ENCODE measurements at regions not wholly inside any gene's neighbourhood (a gene's known extent, or its start where the extent isn't known, plus 50 kb on each side); places are given as distances from the start of the nearest gene placed in this dataset.

DNA sequence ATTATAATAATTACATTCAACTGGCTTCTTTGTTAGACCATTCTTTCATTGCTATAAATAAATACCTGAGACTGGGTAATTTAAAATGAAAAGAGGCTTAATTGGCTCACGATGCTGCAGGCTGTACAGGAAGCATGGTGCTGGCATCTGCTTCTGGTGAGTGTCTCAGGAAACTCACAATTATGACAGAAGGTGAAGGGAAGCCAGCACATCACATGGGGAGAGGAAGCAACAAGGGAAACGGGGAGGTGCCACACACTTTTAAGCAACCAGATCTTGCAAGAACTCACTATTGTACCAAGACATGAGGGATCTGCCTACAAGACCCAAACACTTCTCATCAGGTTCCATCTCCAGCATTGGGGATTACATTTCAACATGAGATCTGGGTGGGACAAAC is 413.1 kb upstream of the ARRDC4 start:
- TF ChIP-seq, protein P1, sequence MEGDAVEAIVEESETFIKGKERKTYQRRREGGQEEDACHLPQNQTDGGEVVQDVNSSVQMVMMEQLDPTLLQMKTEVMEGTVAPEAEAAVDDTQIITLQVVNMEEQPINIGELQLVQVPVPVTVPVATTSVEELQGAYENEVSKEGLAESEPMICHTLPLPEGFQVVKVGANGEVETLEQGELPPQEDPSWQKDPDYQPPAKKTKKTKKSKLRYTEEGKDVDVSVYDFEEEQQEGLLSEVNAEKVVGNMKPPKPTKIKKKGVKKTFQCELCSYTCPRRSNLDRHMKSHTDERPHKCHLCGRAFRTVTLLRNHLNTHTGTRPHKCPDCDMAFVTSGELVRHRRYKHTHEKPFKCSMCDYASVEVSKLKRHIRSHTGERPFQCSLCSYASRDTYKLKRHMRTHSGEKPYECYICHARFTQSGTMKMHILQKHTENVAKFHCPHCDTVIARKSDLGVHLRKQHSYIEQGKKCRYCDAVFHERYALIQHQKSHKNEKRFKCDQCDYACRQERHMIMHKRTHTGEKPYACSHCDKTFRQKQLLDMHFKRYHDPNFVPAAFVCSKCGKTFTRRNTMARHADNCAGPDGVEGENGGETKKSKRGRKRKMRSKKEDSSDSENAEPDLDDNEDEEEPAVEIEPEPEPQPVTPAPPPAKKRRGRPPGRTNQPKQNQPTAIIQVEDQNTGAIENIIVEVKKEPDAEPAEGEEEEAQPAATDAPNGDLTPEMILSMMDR (conservative IDR thresholded peaks at IDR 0.05 in 1 of 2, IDR thresholded peaks at IDR 0.05 in 1 of 2; ENCODE audit: low read depth in 1 of 2, low read length in 2 of 2), result no peak
- no peak for TF ChIP-seq EZH2 (IDR thresholded peaks at IDR 0.05; ENCODE audit: low read length, missing control alignments)

All from fibroblast of lung (primary cell).